Ascending aorta (tissue), 2 donors: ENCODE measurements at regions not wholly inside any gene's neighbourhood (a gene's known extent, or its start where the extent isn't known, plus 50 kb on each side); places are given as distances from the start of the nearest gene placed in this dataset.
A peak's percentile ranks its signal among the peaks of the same experiment; 100 is the strongest.

Experiments
- DNase-seq, 2 donors: peaks; one replicate each; pipeline ENCODE4 v3.0.0-alpha.2; 2019; ENCODE audit warnings: low spot score in 2 of 2
- H3K27ac ChIP-seq, 2 donors: fragments of 200-600 bp; sonication (generic); one replicate each; pipeline ENCODE4 v1.5.1; 2016 to 2017; ENCODE audit warnings: mild to moderate bottlenecking in 1 of 2
- H3K27me3 ChIP-seq: fragments of 200-600 bp; sonication (generic); one replicate; pipeline ENCODE4 v1.5.1; 2017
- H3K36me3 ChIP-seq, 2 donors: fragments of 200-600 bp; sonication (generic); one replicate each; pipeline ENCODE4 v1.5.1; 2016
- H3K4me1 ChIP-seq, 2 donors: fragments of 200-600 bp; sonication (generic); one replicate each; pipeline ENCODE4 v1.5.1; 2016 to 2017; ENCODE audit warnings: mild to moderate bottlenecking in 1 of 2
- H3K4me3 ChIP-seq, 2 donors: fragments of 200-600 bp; sonication (generic); one replicate each; pipeline ENCODE4 v1.5.1; 2016 to 2017; ENCODE audit warnings: mild to moderate bottlenecking in 1 of 2
- H3K9me3 ChIP-seq, 2 donors: fragments of 200-600 bp; sonication (generic); one replicate each; pipeline ENCODE4 v1.5.1; 2016
- CTCF ChIP-seq, 3 experiments: fragments of 200-600 bp in 2 of 3; fragments of 450-650 bp in 1 of 3; sonication (generic) in 2 of 3; IDR thresholded peaks; one replicate each; pipeline ENCODE4 v1.5.1; 2016 to 2019; ENCODE audit warnings: antibody characterized with exemption in 3 of 3, mild to moderate bottlenecking in 1 of 3, moderate library complexity in 1 of 3
- intact Hi-C: fragments of 100-400 bp; cut with DNase I; formaldehyde crosslinking; loops from one replicate; pipeline ENCODE4 v1.15.1; 2023

DNA sequence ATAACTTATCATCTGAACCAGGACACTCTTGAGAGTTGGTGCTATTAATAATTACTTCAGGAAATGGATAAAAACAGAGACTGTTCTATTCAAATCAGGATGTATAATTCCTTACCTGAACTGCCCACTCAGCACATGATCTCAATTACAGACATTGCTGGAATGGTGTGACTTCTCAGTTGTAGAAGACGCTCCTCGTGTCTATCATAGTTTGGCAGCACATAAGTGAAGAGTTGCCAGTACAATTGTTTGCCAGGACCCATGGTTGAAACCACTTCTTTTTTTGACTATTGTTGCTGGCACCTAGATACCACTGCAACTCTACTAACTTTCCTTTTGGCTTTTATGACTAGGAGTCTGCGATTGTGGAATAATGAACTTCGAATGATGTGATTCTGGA, 105.4 kb downstream of the ZNF365 start:
- H3K27ac ChIP-seq, result no peak overlapping the region
- H3K36me3 ChIP-seq, result no peaks in the 10 kb centered on the region
- no peaks in the 10 kb centered on the region for H3K27me3 ChIP-seq
- no peak overlapping the region for H3K4me3 ChIP-seq
- no peak for TF ChIP-seq CTCF (IDR thresholded peaks at IDR 0.05)
- no peak for DNase-seq
- intact Hi-C loops, result no loop called here
- H3K4me1 ChIP-seq, result no peaks in the 10 kb centered on the region
- H3K9me3 ChIP-seq, result no peaks in the 10 kb centered on the region

DNA sequence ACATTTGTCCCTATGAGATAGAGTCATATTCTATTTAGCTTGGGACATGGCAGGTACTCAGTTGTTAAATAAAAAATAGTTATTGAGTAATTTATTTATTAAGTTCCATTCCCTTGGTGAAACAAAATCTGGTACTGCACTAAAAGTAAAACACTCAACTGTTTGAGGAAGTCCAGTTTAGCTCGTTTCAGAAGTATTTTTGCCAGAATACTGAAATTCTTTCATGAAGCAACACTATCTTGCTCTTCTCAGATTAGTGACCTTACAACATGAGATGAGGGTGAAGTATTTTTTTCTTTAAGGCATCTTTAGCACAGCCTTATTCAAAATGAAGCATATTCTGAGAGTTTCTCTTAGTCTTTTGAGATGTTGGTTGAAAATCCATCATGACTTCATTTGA, 106.0 kb downstream of the ZNF365 start:
- Histone ChIP-seq H3K4me1 (no peaks in the 10 kb centered on the region), H3K9me3 (no peaks in the 10 kb centered on the region), H3K36me3 (no peaks in the 10 kb centered on the region), H3K27me3 (no peaks in the 10 kb centered on the region), H3K4me3 (no peak overlapping the region), H3K27ac (no peak overlapping the region)
- no peak for DNase-seq
- intact Hi-C loops, result no loop called here
- TF ChIP-seq CTCF (IDR thresholded peaks at IDR 0.05), result no peak

- Histone ChIP-seq H3K9me3 (no peaks in the 10 kb centered on the region), H3K4me1 (no peaks in the 10 kb centered on the region), H3K4me3 (no peak overlapping the region), H3K36me3 (no peaks in the 10 kb centered on the region), H3K27ac (no peak overlapping the region), H3K27me3 (no peaks in the 10 kb centered on the region)
- intact Hi-C loops, result no loop called here
- no peak for DNase-seq
- no peak for TF ChIP-seq CTCF (IDR thresholded peaks at IDR 0.05)
These were observed 108.4 kb downstream of the ZNF365 start for GRCh38 chr10:62482581-62482980.

- H3K36me3 ChIP-seq, result no peaks in the 10 kb centered on the region
- H3K4me1 ChIP-seq, result no peaks in the 10 kb centered on the region
- no peak for DNase-seq
These were observed 117.4 kb downstream of the ZNF365 start for GRCh38 chr10:62491597-62491996.

GRCh38 chr10:62492012-62492869, 118.1 kb downstream of the ZNF365 start:
- DNase-seq, result no peak
- H3K4me1 ChIP-seq, result no peaks in the 10 kb centered on the region
- H3K27me3 ChIP-seq, result no peaks in the 10 kb centered on the region
- TF ChIP-seq CTCF (IDR thresholded peaks at IDR 0.05), result peak in 2 of 3 experiments; percentile 9 to 38
- H3K27ac ChIP-seq, result no peak overlapping the region
- H3K4me3 ChIP-seq, result no peak overlapping the region
- intact Hi-C loops, result no loop called here
- no peaks in the 10 kb centered on the region for H3K36me3 ChIP-seq
- H3K9me3 ChIP-seq, result no peaks in the 10 kb centered on the region

More at GRCh38 chr10:62491597-62491996, 117.4 kb downstream of the ZNF365 start:
- Histone ChIP-seq H3K27me3 (no peaks in the 10 kb centered on the region), H3K9me3 (no peaks in the 10 kb centered on the region), H3K27ac (no peak overlapping the region), H3K4me3 (no peak overlapping the region)
- TF ChIP-seq CTCF (IDR thresholded peaks at IDR 0.05), result no peak
- intact Hi-C loops, result no loop called here
